ENCODE measurements at regions not wholly inside any gene's neighbourhood (a gene's known extent, or its start where the extent isn't known, plus 50 kb on each side); places are given as distances from the start of the nearest gene placed in this dataset.

- TF ChIP-seq CTCF (IDR thresholded peaks at IDR 0.05 in 4 of 5, conservative IDR thresholded peaks at IDR 0.05 in 1 of 5) (no peak), POLR2A (IDR thresholded peaks at IDR 0.05) (no peak)
These were observed 398.2 kb upstream of the NFE2L3 start for GRCh38 chr7:25753837-25754236.

Data from gastrocnemius medialis (tissue), 4 donors.